ENCODE measurements at regions not wholly inside any gene's neighbourhood (a gene's known extent, or its start where the extent isn't known, plus 50 kb on each side); places are given as distances from the start of the nearest gene placed in this dataset.

DNA sequence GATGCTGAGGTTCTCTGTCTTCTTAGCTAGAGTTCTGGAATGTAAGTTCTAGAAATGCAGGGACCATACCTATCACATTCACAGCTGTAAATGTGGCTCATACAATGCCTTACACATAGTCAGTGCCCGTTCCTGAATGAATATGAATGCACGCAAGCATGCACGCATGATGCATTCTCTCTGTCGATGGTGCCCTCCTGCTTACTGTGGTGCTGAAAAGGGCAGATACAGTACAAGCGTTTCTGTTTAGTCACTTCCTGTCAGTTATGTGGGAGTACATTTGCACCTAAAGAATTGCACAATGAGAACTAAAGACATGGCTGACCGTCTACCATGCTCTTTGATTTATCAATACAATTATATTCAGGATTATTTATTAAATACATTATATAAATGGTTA lies 152.2 kb upstream of the SOX4 start:
- TF ChIP-seq, protein P1, sequence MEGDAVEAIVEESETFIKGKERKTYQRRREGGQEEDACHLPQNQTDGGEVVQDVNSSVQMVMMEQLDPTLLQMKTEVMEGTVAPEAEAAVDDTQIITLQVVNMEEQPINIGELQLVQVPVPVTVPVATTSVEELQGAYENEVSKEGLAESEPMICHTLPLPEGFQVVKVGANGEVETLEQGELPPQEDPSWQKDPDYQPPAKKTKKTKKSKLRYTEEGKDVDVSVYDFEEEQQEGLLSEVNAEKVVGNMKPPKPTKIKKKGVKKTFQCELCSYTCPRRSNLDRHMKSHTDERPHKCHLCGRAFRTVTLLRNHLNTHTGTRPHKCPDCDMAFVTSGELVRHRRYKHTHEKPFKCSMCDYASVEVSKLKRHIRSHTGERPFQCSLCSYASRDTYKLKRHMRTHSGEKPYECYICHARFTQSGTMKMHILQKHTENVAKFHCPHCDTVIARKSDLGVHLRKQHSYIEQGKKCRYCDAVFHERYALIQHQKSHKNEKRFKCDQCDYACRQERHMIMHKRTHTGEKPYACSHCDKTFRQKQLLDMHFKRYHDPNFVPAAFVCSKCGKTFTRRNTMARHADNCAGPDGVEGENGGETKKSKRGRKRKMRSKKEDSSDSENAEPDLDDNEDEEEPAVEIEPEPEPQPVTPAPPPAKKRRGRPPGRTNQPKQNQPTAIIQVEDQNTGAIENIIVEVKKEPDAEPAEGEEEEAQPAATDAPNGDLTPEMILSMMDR (IDR thresholded peaks at IDR 0.05; ENCODE audit: insufficient read depth, low read depth, low read length), result no peak
- TF ChIP-seq EZH2 (IDR thresholded peaks at IDR 0.05; ENCODE audit: insufficient read depth, low read length), result no peak

All from astrocyte (in vitro differentiated cells and primary cell).